ENCODE measurements at regions not wholly inside any gene's neighbourhood (a gene's known extent, or its start where the extent isn't known, plus 50 kb on each side); places are given as distances from the start of the nearest gene placed in this dataset.

DNA sequence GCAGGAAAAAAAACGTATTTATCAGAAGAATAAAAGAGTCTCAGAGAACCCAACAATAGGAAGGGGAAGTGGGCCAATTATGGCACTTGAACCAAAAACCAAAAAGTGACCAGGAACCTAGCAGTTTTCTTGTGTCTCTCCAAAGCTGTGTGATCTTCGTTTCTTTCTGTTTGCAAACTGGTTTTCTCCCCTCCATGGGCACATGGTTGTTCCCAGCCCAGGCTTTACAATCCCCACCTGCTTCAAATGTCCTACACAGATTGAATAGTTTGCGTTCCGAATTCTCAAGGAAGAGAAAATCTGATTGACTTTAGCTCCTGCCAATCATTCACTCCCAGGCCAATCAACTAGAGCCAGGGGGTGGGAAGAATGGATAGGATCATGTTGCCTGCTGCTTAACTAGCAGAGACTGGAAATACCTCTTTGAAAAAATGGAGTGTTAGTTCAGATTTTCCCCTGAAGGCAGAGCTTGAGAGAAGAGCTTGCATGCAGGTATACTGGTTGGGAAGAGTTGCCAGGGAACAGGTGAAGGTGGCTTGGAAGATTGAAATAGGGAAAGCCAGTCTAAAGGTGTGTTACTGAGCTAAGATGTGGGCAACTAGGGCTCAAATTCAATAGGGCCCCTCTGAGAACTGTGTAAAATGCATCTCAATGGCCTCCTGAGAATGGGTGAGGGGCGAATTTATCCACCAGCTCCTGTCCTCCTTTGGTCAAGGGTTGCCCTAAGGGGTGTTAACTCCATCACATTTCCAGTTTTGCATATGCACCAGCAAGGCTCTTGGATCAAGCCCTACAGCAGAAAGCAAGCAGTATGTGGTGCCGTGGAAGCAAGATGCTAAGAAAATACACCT, 106.4 kb upstream of the SRRM4 start (continued):
- no peak for TF ChIP-seq EZH2 (IDR thresholded peaks at IDR 0.05; ENCODE audit: low read depth, low read length, severe bottlenecking)
- TF ChIP-seq SP2 (IDR thresholded peaks at IDR 0.05; ENCODE audit: low read length): peak; percentile 74
- TF ChIP-seq TBP (IDR thresholded peaks at IDR 0.05; ENCODE audit: low read depth, low read length): peak; percentile 39; the same call in 1 of the 2 replicates
- TF ChIP-seq, protein P1, sequence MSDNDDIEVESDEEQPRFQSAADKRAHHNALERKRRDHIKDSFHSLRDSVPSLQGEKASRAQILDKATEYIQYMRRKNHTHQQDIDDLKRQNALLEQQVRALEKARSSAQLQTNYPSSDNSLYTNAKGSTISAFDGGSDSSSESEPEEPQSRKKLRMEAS (IDR thresholded peaks at IDR 0.05): peak; percentile 94
- TF ChIP-seq GTF2F1 (IDR thresholded peaks at IDR 0.05; ENCODE audit: borderline replicate concordance, low read depth, low read length): no peak
- peak; percentile 67 for TF ChIP-seq ASH2L (IDR thresholded peaks at IDR 0.05; ENCODE audit: low read length)
- TF ChIP-seq POU5F1 (IDR thresholded peaks at IDR 0.05; ENCODE audit: low read depth, low read length): no peak
- TF ChIP-seq CEBPB (IDR thresholded peaks at IDR 0.05; ENCODE audit: low read depth, low read length): no peak
- TF ChIP-seq POLR2A (IDR thresholded peaks at IDR 0.05; ENCODE audit: control extremely low read depth in 1 of 2, low read depth in 2 of 2, low read length in 2 of 2): peak in 1 of 2 experiments; percentile 35; a peak in 1 of 3 replicates
